ENCODE measurements at regions not wholly inside any gene's neighbourhood (a gene's known extent, or its start where the extent isn't known, plus 50 kb on each side); places are given as distances from the start of the nearest gene placed in this dataset.

DNA sequence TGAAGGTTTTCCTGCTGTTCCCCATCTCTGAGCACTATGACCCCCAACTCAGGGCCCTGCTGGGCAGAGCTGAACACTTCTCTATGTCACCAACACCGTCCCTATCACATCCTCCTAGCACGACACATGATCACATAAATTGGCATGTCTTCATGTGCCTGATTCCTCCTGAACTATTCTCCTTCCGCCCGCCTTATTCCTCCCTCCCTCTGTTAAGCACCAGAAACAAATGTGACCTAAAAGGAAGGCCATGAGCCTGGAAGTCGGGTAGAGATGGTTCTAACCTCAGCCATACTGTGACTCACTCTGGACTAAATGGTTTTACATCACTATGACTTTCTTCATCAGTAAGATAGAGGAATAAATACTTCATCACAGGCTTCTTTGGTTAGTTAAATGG, 80.8 kb upstream of the DYNLRB2 start:
- DNase-seq (ENCODE audit: extremely low spot score, unreplicated experiment): no peak
- Mint-ChIP-seq H3K4me1 (ENCODE audit: unreplicated experiment) (peaks cover 8% of the 10 kb centered on the region), H3K9me3 (ENCODE audit: unreplicated experiment) (no peaks in the 10 kb centered on the region), H3K27me3 (ENCODE audit: unreplicated experiment) (no peaks in the 10 kb centered on the region), H3K36me3 (ENCODE audit: unreplicated experiment) (no peaks in the 10 kb centered on the region), H3K27ac (ENCODE audit: unreplicated experiment) (no peak overlapping the region), H3K4me3 (ENCODE audit: unreplicated experiment) (no peak overlapping the region)
- TF ChIP-seq CTCF (IDR thresholded peaks at IDR 0.05): no peak

DNA sequence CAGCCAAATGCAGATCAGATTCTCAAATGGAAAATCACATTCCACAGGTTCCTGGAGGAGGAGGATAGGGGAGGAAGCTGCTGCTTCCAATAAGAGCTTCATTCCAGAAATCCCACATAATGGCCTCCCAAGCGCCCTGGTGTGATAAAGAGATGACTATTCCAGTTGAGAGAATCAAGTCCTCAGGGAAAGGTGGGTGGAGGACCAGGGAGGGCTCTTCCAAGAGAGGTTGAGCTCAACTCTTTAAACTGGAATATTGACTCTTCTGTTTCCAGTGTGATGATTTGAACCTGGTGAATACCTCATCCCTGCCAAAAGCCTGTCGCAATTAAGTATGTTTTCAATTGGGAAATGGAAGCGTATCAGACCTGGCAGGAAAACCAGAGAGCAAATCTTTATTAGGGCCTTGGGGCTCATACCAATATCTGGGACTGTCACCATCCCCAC, 81.4 kb upstream of the DYNLRB2 start:
- H3K4me1 Mint-ChIP-seq (ENCODE audit: unreplicated experiment): peaks cover 8% of the 10 kb centered on the region
- H3K36me3 Mint-ChIP-seq (ENCODE audit: unreplicated experiment): no peaks in the 10 kb centered on the region
- DNase-seq (ENCODE audit: extremely low spot score, unreplicated experiment): no peak
- H3K27ac Mint-ChIP-seq (ENCODE audit: unreplicated experiment): no peak overlapping the region
- TF ChIP-seq CTCF (IDR thresholded peaks at IDR 0.05): no peak
- no peak overlapping the region for H3K4me3 Mint-ChIP-seq (ENCODE audit: unreplicated experiment)
- no peaks in the 10 kb centered on the region for H3K27me3 Mint-ChIP-seq (ENCODE audit: unreplicated experiment)
- H3K9me3 Mint-ChIP-seq (ENCODE audit: unreplicated experiment): no peaks in the 10 kb centered on the region

DNA sequence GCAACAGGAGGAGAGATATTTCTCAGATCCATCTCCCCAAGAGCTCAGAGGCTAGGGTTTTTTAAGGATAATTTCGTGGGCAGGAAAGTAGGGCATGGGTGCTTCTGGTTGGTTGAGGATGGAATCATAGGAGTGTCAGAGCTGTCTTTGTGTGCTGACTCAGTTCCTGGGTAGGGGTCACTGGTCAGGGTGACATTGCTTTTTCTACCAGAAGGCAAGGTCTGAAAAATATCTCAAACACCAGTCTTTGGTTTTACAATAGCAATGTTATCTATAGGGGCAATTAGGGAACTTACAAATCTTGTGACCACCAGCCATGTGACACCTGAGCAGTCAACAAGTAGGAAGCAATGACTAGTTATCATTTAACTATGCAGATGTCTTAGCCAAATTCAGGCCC, 82.9 kb upstream of the DYNLRB2 start:
- H3K27me3 Mint-ChIP-seq (ENCODE audit: unreplicated experiment): no peaks in the 10 kb centered on the region

GRCh38 chr16:80454802-80455201, 86.0 kb upstream of the DYNLRB2 start:
- Mint-ChIP-seq H3K4me3 (ENCODE audit: unreplicated experiment) (no peak overlapping the region), H3K9me3 (ENCODE audit: unreplicated experiment) (no peaks in the 10 kb centered on the region), H3K27me3 (ENCODE audit: unreplicated experiment) (peaks cover 8% of the 10 kb centered on the region), H3K4me1 (ENCODE audit: unreplicated experiment) (peaks cover 8% of the 10 kb centered on the region), H3K27ac (ENCODE audit: unreplicated experiment) (no peak overlapping the region), H3K36me3 (ENCODE audit: unreplicated experiment) (no peaks in the 10 kb centered on the region)
- no peak for DNase-seq (ENCODE audit: extremely low spot score, unreplicated experiment)
- TF ChIP-seq CTCF (IDR thresholded peaks at IDR 0.05): no peak

More for the DNA sequence above, 82.9 kb upstream of the DYNLRB2 start:
- Mint-ChIP-seq H3K4me3 (ENCODE audit: unreplicated experiment) (no peak overlapping the region), H3K36me3 (ENCODE audit: unreplicated experiment) (no peaks in the 10 kb centered on the region), H3K4me1 (ENCODE audit: unreplicated experiment) (peaks cover 8% of the 10 kb centered on the region), H3K27ac (ENCODE audit: unreplicated experiment) (no peak overlapping the region), H3K9me3 (ENCODE audit: unreplicated experiment) (no peaks in the 10 kb centered on the region)
- TF ChIP-seq CTCF (IDR thresholded peaks at IDR 0.05): no peak
- no peak for DNase-seq (ENCODE audit: extremely low spot score, unreplicated experiment)

DNA sequence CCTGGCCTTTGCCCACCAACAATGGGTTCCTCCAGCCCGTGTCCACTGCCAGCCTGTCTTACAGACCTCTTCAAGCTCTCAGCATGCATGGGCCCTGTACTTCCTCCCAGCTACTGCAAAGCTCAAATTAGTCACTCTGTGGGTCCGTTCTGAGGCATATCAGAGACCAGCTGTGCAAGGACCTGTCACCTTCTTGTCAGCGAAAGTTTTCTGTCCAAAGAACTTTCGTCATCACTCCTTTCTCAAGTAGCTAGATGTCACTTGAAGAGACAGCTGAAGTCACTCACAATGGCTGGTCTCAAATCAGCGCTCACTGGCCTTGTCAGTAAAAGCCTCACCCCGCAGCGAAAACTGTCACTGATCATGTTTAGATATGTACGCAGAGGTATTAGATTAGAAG, 91.4 kb upstream of the DYNLRB2 start:
- H3K9me3 Mint-ChIP-seq (ENCODE audit: unreplicated experiment): no peaks in the 10 kb centered on the region
- TF ChIP-seq CTCF (IDR thresholded peaks at IDR 0.05): no peak
- no peak overlapping the region for H3K27ac Mint-ChIP-seq (ENCODE audit: unreplicated experiment)
- H3K36me3 Mint-ChIP-seq (ENCODE audit: unreplicated experiment): no peaks in the 10 kb centered on the region
- no peak for DNase-seq (ENCODE audit: extremely low spot score, unreplicated experiment)
- no peak overlapping the region for H3K4me3 Mint-ChIP-seq (ENCODE audit: unreplicated experiment)
- peaks cover 14% of the 10 kb centered on the region for H3K27me3 Mint-ChIP-seq (ENCODE audit: unreplicated experiment)
- no peaks in the 10 kb centered on the region for H3K4me1 Mint-ChIP-seq (ENCODE audit: unreplicated experiment)

Measured in osteocyte (in vitro differentiated cells).